ENCODE measurements at regions not wholly inside any gene's neighbourhood (a gene's known extent, or its start where the extent isn't known, plus 50 kb on each side); places are given as distances from the start of the nearest gene placed in this dataset.
"Not testable (repeated sequence)": the region's sequence is repeated elsewhere in the genome, so short reads cannot be mapped to it uniquely, and the experiment has no call there.

DNA sequence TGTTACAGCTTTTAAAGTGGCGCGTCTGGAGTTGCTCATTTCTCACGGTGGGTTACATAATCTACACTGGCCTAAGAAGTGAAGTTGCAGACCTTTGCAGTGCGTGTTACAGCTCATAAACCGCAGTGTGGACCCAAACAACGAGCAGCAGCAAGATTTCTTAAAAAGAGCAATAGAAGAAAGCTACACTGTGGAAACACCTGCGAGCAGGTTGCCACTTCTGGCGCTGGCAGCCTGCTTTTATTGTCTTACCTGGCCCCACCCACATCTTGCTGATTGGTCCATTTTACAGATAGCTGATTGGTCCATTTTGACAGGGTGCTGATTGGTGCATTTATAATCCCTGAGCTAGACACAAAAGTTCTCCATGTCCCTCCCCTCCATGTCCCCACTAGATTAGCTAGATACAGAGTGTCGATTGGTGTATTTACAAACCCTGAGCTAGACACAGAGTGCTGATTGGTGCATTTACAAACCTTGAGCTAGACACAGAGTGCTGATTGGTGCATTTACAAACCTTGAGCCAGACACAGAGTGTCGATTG lies 462.9 kb upstream of the JARID2 start:
- TF ChIP-seq POLR2A (IDR thresholded peaks at IDR 0.05); CTCF (IDR thresholded peaks at IDR 0.05 in 4 of 5, conservative IDR thresholded peaks at IDR 0.05 in 1 of 5): not testable (repeated sequence)
